ENCODE measurements at regions not wholly inside any gene's neighbourhood (a gene's known extent, or its start where the extent isn't known, plus 50 kb on each side); places are given as distances from the start of the nearest gene placed in this dataset.

GRCh38 chr9:28320616-28321015 lies 747.3 kb upstream of the C9orf72 start:
- no peaks in the 10 kb centered on the region for H3K36me3 Mint-ChIP-seq (ENCODE audit: insufficient read depth, unreplicated experiment)
- H3K4me3 Mint-ChIP-seq (ENCODE audit: unreplicated experiment), result no peak overlapping the region
- H3K4me1 Mint-ChIP-seq (ENCODE audit: low read depth, unreplicated experiment), result no peaks in the 10 kb centered on the region
- Histone ChIP-seq H3K4me3 (ENCODE audit: low read depth, low read length) (no peak overlapping the region), H3K9me3 (no peaks in the 10 kb centered on the region), H3K27me3 (replicated peaks; ENCODE audit: control insufficient read depth, insufficient read depth, low read length) (no peaks in the 10 kb centered on the region), H3K4me1 (no peaks in the 10 kb centered on the region), H3K36me3 (ENCODE audit: control insufficient read depth, insufficient read depth, low read length) (no peaks in the 10 kb centered on the region)
- TF ChIP-seq, protein P1, sequence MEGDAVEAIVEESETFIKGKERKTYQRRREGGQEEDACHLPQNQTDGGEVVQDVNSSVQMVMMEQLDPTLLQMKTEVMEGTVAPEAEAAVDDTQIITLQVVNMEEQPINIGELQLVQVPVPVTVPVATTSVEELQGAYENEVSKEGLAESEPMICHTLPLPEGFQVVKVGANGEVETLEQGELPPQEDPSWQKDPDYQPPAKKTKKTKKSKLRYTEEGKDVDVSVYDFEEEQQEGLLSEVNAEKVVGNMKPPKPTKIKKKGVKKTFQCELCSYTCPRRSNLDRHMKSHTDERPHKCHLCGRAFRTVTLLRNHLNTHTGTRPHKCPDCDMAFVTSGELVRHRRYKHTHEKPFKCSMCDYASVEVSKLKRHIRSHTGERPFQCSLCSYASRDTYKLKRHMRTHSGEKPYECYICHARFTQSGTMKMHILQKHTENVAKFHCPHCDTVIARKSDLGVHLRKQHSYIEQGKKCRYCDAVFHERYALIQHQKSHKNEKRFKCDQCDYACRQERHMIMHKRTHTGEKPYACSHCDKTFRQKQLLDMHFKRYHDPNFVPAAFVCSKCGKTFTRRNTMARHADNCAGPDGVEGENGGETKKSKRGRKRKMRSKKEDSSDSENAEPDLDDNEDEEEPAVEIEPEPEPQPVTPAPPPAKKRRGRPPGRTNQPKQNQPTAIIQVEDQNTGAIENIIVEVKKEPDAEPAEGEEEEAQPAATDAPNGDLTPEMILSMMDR (IDR thresholded peaks at IDR 0.05; ENCODE audit: insufficient read depth in 1 of 2, low read depth in 1 of 2, low read length in 1 of 2, severe bottlenecking in 1 of 2, unreplicated experiment in 1 of 2), result no peak
- ChIA-PET POLR2A (no interaction called here), CTCF (no interaction called here)
- H3K9me3 Mint-ChIP-seq (ENCODE audit: unreplicated experiment), result no peaks in the 10 kb centered on the region
- no peaks in the 10 kb centered on the region for H3K27me3 Mint-ChIP-seq (ENCODE audit: insufficient read depth, unreplicated experiment)
- intact Hi-C loops (cut with micrococcal nuclease; ENCODE audit: unreplicated experiment), result no loop called here
- no peak overlapping the region for H3K27ac Mint-ChIP-seq (ENCODE audit: unreplicated experiment)
- no peak for DNase-seq
- BruUV-seq (replicated peaks), result no TSS peak

DNA sequence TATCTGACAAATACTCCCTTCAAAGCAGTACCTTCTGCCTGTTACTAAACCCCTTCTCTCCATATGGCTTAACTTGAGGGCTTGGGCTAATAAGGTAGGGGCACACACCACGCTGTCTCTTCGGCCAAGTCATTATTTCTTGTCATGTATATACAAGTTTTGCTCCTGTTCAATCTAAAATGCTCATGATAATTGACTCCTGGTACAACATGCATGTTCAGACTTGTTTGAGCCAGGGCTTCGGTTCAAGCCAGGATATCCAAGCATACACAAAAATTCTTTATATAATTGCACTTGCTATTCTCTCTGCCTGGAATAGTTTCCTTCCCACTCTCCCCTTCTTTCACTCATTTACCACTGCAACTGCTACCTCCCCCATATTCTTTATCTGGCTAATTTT lies 756.0 kb upstream of the C9orf72 start:
- BruUV-seq (replicated peaks), result no TSS peak
- ChIA-PET CTCF (no interaction called here), POLR2A (no interaction called here)
- no peak for DNase-seq
- intact Hi-C loops (cut with micrococcal nuclease; ENCODE audit: unreplicated experiment), result no loop called here
- no peaks in the 10 kb centered on the region for H3K4me1 Mint-ChIP-seq (ENCODE audit: low read depth, unreplicated experiment)
- no peaks in the 10 kb centered on the region for H3K36me3 Mint-ChIP-seq (ENCODE audit: insufficient read depth, unreplicated experiment)
- no peaks in the 10 kb centered on the region for H3K9me3 Mint-ChIP-seq (ENCODE audit: unreplicated experiment)
- Histone ChIP-seq H3K36me3 (ENCODE audit: control insufficient read depth, insufficient read depth, low read length) (no peaks in the 10 kb centered on the region), H3K9me3 (no peaks in the 10 kb centered on the region), H3K27me3 (replicated peaks; ENCODE audit: control insufficient read depth, insufficient read depth, low read length) (no peaks in the 10 kb centered on the region), H3K4me3 (ENCODE audit: low read depth, low read length) (no peak overlapping the region), H3K4me1 (no peaks in the 10 kb centered on the region)
- H3K4me3 Mint-ChIP-seq (ENCODE audit: unreplicated experiment), result no peak overlapping the region
- H3K27me3 Mint-ChIP-seq (ENCODE audit: insufficient read depth, unreplicated experiment), result no peaks in the 10 kb centered on the region
- no peak overlapping the region for H3K27ac Mint-ChIP-seq (ENCODE audit: unreplicated experiment)
- TF ChIP-seq, protein P1 (IDR thresholded peaks at IDR 0.05; ENCODE audit: insufficient read depth in 1 of 2, low read depth in 1 of 2, low read length in 1 of 2, severe bottlenecking in 1 of 2, unreplicated experiment in 1 of 2), result no peak

DNA sequence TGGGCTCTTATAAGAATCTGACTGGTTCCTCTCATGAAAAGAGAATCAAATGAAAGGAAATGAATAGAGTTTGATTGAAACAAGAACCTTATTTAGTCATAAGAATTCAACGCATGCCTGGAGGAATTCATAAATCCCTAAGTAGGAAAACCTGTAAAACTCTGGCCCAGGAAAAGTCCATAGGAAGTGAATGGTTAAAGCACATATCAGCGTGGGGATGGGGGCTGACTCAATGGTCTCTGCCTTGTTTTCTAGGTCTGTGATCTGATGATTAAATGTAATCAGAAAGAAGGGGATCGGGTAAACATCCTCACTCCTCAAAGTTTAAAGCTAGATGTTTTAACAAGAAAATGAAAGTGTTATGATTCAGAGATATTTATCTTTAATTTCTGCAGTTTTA lies 759.4 kb upstream of the C9orf72 start:
- Histone ChIP-seq H3K4me1 (no peaks in the 10 kb centered on the region), H3K27me3 (replicated peaks; ENCODE audit: control insufficient read depth, insufficient read depth, low read length) (no peaks in the 10 kb centered on the region), H3K36me3 (ENCODE audit: control insufficient read depth, insufficient read depth, low read length) (no peaks in the 10 kb centered on the region), H3K4me3 (ENCODE audit: low read depth, low read length) (no peak overlapping the region), H3K9me3 (no peaks in the 10 kb centered on the region)
- Mint-ChIP-seq H3K27me3 (ENCODE audit: insufficient read depth, unreplicated experiment) (no peaks in the 10 kb centered on the region), H3K4me3 (ENCODE audit: unreplicated experiment) (no peak overlapping the region), H3K9me3 (ENCODE audit: unreplicated experiment) (no peaks in the 10 kb centered on the region), H3K36me3 (ENCODE audit: insufficient read depth, unreplicated experiment) (no peaks in the 10 kb centered on the region), H3K27ac (ENCODE audit: unreplicated experiment) (no peak overlapping the region), H3K4me1 (ENCODE audit: low read depth, unreplicated experiment) (no peaks in the 10 kb centered on the region)
- POLR2A ChIA-PET, result no interaction called here
- DNase-seq, result no peak
- intact Hi-C loops (cut with micrococcal nuclease; ENCODE audit: unreplicated experiment), result no loop called here
- CTCF ChIA-PET, result no interaction called here
- TF ChIP-seq, protein P1 (IDR thresholded peaks at IDR 0.05; ENCODE audit: insufficient read depth in 1 of 2, low read depth in 1 of 2, low read length in 1 of 2, severe bottlenecking in 1 of 2, unreplicated experiment in 1 of 2), result no peak
- no TSS peak for BruUV-seq (replicated peaks)
